HEK293 (cell line): ENCODE measurements at regions not wholly inside any gene's neighbourhood (a gene's known extent, or its start where the extent isn't known, plus 50 kb on each side); places are given as distances from the start of the nearest gene placed in this dataset.

ENCODE experiments used
- YY1 ChIP-seq: fragments of 450-650 bp; formaldehyde crosslinking; IDR thresholded peaks from 2 replicates; pipeline ENCODE4 v1.5.1; 2018; ENCODE audit warnings: missing biosample characterization, missing genetic modification characterization
- ZNF140 ChIP-seq: fragments of 450-650 bp; formaldehyde crosslinking; IDR thresholded peaks from 2 replicates; pipeline ENCODE4 v1.5.1; 2016; ENCODE audit warnings: missing biosample characterization, missing genetic modification characterization
- TF ChIP-seq, protein P1 (sequence below): fragments of 450-650 bp; formaldehyde crosslinking; IDR thresholded peaks from 2 replicates; pipeline ENCODE4 v1.5.1; 2016; ENCODE audit warnings: missing biosample characterization, missing genetic modification characterization

- TF ChIP-seq YY1 (tag by site-specific recombination) (no peak), ZNF140 (no peak)
- TF ChIP-seq, protein P1, sequence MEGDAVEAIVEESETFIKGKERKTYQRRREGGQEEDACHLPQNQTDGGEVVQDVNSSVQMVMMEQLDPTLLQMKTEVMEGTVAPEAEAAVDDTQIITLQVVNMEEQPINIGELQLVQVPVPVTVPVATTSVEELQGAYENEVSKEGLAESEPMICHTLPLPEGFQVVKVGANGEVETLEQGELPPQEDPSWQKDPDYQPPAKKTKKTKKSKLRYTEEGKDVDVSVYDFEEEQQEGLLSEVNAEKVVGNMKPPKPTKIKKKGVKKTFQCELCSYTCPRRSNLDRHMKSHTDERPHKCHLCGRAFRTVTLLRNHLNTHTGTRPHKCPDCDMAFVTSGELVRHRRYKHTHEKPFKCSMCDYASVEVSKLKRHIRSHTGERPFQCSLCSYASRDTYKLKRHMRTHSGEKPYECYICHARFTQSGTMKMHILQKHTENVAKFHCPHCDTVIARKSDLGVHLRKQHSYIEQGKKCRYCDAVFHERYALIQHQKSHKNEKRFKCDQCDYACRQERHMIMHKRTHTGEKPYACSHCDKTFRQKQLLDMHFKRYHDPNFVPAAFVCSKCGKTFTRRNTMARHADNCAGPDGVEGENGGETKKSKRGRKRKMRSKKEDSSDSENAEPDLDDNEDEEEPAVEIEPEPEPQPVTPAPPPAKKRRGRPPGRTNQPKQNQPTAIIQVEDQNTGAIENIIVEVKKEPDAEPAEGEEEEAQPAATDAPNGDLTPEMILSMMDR (tag by site-specific recombination): no peak
Measured at GRCh38 chr3:68163062-68163461, 508.6 kb upstream of the SUCLG2 start.
